Choroid plexus epithelial cell (primary cell): ENCODE measurements at regions not wholly inside any gene's neighbourhood (a gene's known extent, or its start where the extent isn't known, plus 50 kb on each side); places are given as distances from the start of the nearest gene placed in this dataset.

Experiments used
- DNase-seq: peaks from one replicate; pipeline ENCODE4 v3.0.0-alpha.2; 2010; ENCODE audit warnings: low read depth
- H3K4me3 ChIP-seq: 2 replicates; pipeline ENCODE4 v1.5.1; 2011; ENCODE audit warnings: low read depth, mild to moderate bottlenecking, control low read depth, low read length, moderate library complexity
- CTCF ChIP-seq: conservative IDR thresholded peaks from 2 replicates; pipeline ENCODE4 v1.5.1; 2011; ENCODE audit warnings: low read depth, mild to moderate bottlenecking, control low read depth, inconsistent platforms, low read length, moderate library complexity

GRCh38 chr3:16050641-16051467 is 123.6 kb upstream of the GALNT15 start:
- TF ChIP-seq CTCF: no peak
- H3K4me3 ChIP-seq: no peak overlapping the region
- DNase-seq: no peak

- DNase-seq: no peak
- TF ChIP-seq CTCF: no peak
- no peak overlapping the region for H3K4me3 ChIP-seq
Observed at GRCh38 chr3:16051691-16052090, 122.8 kb upstream of the GALNT15 start.

- TF ChIP-seq CTCF: no peak
- no peak for DNase-seq
Observed at GRCh38 chr3:16052964-16053363, 121.5 kb upstream of the GALNT15 start.

GRCh38 chr3:16053794-16054193 is 120.7 kb upstream of the GALNT15 start:
- DNase-seq: no peak
- no peak overlapping the region for H3K4me3 ChIP-seq
- TF ChIP-seq CTCF: no peak

More at GRCh38 chr3:16052964-16053363, 121.5 kb upstream of the GALNT15 start:
- H3K4me3 ChIP-seq: no peak overlapping the region

- no peak for TF ChIP-seq CTCF
- H3K4me3 ChIP-seq: no peak overlapping the region
- no peak for DNase-seq
Observed at GRCh38 chr3:16055606-16056211, 118.8 kb upstream of the GALNT15 start.

- TF ChIP-seq CTCF: no peak
- peak; percentile 86 for DNase-seq
- H3K4me3 ChIP-seq: no peak overlapping the region
Observed at GRCh38 chr3:16056217-16056616, 118.3 kb upstream of the GALNT15 start.

- DNase-seq: peak; percentile 63
- TF ChIP-seq CTCF: no peak
- no peak overlapping the region for H3K4me3 ChIP-seq
Observed at GRCh38 chr3:16058521-16058920, 116.0 kb upstream of the GALNT15 start.
